GM18868 (cell line): ENCODE measurements at regions not wholly inside any gene's neighbourhood (a gene's known extent, or its start where the extent isn't known, plus 50 kb on each side); places are given as distances from the start of the nearest gene placed in this dataset.
"Not testable (repeated sequence)": the region's sequence is repeated elsewhere in the genome, so short reads cannot be mapped to it uniquely, and the experiment has no call there.

Experiments
- ATAC-seq: cut with Tn5 transposase; IDR thresholded peaks from one replicate; pipeline ENCODE4 v1.9.1; 2021; ENCODE audit warnings: mild to moderate bottlenecking, moderate library complexity; ENCODE audit not compliant: unreplicated experiment

DNA sequence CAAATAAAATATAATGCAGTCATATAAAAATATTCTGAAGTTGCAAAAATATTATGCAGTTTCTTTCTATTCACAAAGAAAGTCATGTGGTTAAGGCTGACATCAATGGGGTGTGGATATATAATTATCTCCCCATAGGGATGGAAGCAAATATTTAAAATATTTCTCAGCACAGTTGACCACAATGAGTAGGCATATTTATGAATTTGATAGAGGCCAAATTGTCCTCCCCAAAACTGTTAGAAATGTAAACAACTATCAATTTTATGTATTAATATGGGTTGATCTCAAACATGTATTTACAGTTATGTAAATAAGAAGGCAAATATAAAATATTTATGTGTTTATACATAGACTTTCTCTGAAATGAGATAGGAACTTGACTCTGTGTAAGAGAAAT lies 246.0 kb upstream of the CBLB start:
- ATAC-seq: no peak

DNA sequence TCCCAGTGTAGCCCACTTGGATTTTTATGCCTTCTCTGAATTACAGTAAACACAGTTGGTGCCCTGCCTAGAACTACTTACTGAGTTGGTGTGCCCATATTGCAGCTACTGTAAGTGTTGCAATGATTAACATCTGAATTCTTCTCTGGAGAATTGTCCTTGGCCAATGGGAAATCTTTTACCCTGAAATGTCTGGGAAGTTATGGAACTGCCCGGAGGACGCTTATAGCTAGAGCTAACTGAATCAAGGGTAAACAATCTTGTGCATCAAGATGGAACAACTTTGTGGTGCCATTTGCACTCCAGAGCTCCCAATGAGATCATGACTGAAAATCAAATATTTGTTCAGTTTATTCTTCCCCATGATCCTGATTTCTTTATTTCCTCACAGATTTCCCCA lies 246.7 kb upstream of the CBLB start:
- ATAC-seq: no peak

DNA sequence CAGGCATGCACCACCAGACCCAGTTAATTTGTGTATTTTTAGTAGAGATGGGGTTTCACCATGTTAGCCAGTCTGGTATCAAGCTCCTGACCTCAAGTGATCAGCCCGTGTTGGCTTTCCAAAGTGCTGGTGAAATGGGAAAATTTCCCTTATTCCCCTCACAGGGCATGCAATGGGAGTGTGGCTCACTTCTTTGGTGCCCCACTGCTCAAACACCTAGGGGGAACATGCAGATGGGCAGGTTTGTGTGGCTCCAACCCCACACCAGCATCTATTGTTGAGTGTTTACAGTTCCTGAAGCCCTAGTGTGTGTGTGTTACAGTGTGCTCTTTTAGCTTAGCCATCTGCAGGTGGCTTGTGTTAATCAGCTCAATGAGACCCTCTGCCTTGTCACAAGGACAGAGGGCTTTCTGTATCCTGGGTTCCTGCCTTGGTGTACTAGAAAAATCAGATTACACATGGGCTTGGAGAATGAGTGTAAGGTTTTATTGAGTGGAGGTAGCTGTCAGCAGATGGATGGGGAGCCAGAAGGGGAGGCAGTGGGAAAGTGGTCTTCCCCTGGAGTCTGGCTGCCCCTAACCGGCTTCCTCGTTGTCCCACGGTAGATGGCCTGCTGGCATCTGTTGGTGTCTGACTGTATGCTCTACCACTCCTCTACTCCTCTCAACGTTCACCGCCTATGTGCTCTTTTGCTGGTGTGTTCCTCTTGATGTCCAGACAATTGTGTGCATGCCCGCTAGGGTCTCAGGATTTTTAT lies 248.1 kb upstream of the CBLB start:
- ATAC-seq: no peak

DNA sequence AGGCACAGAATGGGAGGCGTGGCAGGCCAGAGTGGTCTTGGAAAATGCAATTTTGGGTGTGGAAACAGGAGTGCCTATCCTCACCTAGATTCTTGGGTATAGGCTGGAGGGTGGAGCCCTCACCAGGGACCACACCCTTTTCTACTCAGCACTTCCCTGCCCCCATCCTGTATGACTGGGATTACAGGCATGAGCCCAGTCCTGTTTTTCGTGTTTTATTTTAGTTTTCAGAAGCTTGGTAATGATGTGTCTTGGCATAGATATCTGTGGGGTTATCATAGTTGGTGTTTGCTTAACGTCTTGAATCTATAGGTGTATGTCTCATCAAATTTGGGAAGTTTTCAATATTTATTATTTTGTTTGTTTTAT lies 248.7 kb upstream of the CBLB start:
- no peak for ATAC-seq

DNA sequence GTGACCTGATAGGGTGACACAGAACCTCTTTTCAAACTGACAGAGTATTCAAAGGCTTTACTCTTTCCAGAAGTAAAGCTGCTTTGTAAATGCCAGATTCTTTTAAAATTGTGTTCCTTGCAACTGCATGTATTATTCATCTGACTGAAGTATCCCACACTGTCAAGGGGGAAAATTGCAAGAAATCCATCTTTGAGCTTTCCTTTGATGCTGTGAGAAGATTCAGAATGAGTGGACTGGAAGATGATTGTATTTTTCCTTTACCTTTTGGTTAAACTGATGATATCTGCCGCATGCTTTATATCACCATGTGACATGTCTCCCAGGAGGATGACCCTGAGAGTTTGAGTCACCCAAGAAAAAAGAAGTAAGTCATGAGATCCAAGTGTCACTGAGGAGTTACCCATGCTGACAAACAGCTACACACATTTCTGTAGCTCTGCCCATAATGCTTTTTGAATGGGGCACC lies 250.8 kb upstream of the CBLB start:
- ATAC-seq: no peak

DNA sequence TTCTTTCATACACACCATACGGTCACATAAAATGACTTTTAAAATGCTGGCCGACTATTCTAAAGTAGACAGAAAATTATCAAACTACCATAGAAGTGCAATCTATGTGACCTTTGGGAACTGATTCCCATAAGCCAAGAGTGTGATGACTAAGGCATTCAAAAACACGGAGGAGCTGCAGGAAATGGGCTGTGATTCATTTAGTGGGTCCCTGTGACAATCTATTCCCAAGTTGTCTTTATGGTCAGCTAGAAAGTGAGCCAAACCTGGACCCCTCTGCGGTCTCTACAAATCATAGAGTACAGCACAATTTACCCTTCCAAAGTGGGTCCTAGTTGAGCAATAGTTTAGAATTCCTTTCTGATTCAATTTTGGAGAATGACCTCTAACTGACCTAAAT lies 251.5 kb upstream of the CBLB start:
- ATAC-seq: no peak

DNA sequence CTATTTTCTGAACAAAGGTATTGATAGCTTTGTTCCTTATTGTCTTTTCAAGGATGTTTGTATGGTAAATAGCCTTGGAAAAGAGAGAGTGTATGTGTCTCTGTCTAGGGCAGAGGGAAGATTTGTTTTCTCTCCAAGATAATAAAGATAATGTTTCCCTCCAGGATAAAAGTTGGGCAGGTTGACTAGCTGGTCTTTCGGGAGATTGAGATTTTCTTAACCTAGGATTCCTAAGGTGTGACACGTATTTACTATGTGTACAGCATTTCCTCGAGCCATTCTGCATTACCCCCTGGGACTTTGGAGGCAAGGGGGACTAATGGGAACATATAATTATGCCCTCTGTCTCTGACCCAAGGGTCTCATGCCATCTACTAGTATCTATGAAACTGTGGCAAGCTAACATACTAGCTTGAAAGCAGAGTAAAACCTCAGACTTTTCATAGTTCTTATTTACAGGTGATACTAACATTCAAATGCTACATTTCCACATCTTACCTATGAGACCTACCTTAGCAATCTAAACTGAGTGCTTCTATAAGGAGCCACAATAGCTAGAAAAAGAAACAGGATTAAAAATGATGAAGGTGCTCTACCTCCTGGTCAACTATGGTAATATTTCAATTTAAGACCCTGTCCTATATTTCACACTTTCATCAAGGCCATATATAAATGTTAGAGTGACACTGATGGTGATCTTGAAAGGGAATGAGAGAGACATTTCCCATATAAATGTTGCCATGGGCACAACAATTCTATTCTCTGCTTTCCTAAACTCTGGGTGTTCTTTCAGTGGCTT lies 252.9 kb upstream of the CBLB start:
- no peak for ATAC-seq

DNA sequence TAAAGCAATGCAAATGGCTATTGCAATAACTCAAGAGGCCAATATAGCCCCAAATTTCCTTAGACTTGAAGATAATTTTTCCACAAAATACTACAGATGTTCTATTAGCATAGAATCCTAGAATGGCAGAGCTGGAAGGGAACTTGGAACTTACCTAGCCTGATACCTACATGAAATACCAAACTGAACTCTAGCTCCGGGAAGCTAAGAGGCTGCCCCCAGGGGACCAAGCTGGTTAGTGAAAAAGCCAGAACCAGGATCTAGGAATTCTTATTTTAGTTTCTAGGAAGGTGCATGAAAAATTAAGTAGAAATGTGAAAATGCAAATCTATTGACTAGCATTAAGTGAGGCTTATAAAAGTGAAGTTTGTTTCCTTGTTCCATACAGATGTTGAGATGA lies 256.0 kb upstream of the CBLB start:
- no peak for ATAC-seq

DNA sequence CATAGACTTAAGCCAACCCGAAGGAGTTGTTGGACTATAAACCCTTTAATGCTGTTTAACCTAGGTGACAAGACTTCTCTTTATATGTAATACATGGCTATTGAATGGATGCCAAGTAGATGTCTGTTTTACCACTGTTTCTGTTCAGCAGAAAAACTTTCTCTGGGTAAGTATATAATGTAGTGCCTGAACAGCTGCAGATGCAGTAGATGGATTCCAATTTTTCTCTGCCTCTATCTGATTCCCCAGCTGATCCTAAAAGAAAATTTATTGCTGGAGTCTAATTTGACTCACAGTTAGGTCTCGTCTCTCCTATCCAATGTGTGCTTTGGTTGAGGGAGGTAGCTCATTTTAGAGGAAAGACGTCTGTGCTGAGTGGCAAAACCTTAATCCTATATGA lies 256.5 kb upstream of the CBLB start:
- ATAC-seq: no peak

DNA sequence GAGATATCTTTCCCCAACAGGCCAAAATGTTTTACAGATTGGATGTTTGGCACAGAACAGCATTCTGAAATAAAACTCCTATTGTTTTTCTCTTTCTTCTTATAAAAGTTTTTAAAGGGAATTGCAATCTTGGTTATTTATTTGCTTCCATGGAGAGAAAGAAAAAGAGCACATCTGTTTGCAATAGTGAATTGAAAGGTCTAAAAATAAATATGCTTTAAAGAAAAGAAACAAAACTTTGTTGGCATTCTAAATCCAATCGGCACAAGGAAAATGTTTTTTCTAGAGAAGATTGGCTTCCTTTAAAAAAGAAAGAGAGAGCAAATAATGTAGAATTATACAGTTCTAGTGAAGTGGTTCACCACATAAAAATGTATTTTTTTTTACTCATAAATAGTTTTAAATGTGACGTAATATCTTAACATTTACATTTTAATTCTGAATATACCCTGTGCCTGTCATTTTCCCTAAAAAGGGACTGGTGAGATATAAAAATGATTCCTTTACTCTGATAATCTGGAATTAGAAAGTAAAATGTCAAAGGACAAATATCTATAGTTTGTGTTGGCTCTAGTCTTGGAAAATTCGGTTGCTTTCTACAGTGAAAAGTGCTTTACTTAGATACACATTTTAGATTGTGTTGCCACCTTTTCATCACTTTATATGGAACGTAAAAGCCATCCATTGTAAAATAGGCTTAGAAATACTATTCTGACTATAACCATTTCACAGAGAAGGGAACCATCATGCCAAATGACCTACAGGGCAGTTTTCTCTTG lies 257.4 kb upstream of the CBLB start:
- ATAC-seq: no peak

DNA sequence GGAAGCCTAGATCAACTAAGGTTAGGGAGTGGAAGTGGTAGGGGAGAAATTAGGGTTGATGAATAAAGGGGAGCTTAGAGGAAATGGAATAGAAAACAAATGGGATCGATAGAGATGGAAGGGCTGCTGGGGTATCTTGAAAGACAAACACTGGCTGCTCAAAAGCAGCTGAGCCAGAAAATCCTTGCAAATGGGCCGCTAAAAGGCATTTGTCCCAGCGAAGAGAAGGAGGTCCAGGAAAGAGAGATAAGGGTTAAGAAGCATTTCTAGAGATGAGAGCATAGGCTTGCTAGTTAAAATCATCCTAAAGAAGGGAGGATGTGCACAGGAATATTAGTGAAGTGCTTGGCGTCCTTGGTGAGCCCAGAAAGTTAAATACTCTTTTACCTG lies 258.0 kb upstream of the CBLB start:
- no peak for ATAC-seq

DNA sequence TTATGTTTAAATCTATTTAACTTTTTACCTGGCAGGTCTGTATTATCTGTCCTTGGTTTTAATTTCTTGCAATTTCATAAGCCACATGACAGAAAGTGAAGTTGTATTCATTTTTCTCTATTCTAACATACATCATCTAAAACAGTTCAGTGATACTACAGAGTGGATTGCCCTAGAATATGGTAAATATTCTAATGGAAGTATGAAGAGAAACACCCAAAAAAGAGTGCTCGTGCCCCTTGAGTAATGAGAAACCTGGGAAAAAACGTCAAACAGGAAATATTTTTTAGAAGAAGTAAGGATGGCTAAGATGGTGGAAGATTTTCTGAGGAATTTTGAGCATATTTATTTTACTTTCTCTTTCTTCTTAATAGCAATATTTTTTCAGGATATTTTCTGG lies 261.1 kb upstream of the CBLB start:
- no peak for ATAC-seq

DNA sequence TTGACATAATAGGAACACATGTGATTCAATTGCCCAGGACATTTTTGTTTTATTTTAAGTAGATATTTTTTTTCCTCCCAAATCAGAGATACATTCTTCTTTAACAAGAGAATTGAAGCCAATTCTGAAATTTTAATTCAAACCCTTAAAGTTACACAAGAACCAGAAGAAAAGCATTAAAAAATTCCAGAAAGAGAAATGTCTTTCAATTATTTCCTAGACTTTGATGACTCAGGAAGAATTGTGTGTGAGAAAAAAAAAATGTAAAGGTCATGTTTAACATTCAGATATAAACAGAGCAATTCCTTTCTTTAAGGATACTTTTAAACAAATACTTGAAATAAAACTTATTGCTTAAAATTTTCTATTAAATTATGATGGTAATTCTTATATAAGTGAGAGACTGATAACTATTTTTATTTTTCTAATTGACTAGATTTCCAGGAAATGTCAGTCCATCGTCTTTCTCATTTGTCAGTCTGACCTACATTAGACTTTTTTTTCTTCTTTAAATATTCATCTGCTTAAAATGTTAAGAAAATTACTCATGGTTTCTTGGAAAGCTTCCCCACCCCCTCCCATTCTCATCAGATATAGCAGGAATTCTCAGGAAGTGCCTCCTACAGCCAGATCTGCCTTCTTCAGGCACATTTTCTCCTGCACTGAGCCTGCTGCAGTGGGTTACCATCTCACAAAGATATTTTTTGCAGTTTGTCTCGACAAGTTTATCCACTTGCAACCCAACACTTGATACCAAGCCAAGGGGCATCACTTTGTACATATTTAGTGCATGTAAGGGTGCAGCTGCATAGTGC lies 261.8 kb upstream of the CBLB start:
- no peak for ATAC-seq

DNA sequence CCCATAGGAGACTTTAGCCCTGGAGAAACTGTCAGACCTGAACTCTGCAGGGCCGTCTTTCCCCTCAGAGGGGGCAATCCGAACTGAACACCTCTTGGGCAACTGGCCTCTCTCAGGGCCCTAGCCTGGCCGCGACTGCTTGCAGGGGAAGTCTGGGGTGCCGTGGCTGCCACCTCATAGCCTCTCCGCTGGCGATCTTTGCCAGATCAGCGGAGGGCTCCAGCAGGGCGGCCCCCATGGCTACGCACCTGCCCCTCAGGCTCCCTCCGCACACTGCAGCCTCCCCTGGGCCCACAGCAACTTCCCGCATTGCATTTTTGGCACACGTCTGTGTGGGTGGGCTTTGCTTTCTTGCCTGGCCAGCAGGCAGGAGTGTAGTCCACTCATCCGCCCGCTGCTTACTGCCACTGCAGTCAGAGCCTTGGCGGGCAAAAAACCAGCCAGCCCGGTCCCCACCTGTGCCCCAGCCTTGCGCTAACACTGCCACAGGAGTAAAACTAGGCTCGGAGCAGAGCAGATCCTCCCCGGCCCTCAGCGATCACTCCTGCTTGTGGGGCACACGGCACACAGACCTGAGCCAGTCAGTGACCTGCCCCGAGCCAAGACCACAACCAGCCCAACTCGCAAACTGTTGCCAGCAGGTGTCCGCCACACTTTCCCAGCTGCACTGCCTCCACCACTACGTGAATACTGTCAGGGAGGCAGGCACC lies 266.8 kb upstream of the CBLB start:
- ATAC-seq: no peak

DNA sequence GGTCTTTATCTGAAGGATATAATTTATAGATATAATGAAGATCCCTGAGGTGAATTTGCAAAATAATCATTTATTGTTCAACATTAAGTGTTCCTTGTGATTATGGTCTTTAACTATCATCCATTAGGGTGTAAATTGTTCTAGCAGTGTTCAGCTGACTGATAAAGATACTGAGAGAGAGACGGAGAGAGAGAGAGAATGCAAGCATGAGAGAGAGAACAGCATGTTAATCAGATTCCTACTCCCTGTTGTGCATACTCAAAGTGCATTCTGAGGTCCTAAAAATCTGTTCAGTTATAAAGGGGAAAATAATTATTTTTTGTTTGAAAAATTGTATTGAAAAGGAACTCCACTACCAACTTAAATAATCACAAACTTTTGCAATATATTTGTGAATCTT lies 271.0 kb upstream of the CBLB start:
- no peak for ATAC-seq

DNA sequence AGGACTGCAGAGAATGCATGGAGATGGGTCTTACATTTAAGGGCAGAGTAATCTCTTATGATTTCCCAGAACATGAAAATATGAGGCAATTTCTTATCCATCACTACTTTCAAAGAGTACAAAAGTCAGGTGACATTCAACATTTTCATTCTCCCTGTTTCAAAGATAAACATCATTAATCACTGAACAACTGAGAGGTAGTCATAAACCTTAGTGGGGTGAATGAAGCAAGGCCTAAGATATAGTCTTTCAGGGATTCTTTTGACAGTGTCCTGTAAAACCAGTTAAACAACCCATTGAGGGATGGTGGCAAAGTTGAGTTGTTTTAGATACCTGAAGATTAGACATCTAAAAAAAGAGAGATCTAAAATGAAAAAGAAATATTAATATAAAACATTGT lies 271.6 kb upstream of the CBLB start:
- ATAC-seq: no peak

DNA sequence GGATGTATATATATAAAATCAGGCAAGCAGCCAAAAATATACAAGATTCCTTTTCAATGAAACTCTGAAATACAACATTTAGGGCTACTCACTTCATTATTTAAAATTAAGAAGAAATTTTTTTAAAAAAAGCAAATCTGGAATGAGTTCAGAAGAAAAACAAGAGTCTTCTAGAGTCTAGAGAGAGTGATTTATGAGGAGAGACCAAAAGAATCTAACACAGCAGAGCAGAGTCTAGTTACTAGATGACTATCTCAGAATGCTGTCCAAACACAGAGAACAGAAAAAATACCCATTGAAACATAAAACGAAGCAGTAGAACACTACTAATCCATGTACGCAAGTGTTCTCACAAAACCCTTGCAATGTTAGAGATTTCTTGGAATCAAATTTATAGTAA lies 275.2 kb upstream of the CBLB start:
- no peak for ATAC-seq

DNA sequence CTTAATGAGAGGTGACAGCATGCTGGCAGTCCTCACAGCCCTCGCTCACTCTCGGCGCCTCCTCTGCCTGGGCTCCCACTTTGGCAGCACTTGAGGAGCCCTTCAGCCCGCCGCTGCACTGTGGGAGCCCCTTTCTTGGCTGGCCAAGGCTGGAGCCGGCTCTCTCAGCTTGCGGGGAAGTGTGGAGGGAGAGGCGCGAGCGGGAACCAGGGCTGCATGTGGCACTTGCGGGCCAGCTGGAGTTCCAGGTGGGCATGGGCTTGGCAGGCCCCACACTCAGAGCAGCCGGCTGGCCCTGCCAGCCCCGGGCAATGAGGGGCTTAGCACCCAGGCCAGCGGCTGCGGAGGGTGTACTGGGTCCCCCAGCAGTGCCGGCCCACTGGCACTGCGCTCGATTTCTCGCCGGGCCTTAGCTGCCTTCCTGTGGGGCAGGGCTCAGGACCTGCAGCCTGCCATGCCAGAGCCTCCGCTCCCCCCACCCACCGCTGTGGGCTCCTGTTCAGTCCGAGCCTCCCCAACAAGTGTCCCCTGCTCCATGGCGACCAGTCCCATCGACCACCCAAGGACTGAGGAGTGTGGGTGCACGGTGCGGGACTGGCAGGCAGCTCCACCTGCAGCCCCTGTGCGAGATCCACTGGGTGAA lies 279.7 kb upstream of the CBLB start:
- not testable (repeated sequence) for ATAC-seq

DNA sequence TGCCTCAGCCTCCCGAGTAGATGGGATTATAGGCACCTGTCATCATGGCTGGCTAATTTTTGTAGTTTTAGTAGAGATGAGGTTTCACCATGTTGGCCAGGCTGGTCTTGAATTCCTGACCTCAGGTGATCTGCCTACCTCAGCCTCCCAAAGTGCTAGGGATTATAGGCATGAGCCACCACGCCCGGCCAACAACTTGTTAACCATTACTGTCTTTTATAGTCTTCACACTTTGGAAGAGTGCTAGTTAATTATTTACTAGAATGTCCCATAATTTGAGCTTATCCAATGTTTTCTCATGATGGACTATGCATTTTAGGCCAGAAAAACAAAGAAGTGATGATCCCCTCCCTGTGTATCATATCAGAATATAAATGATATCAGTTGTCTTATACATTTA lies 288.6 kb upstream of the CBLB start:
- ATAC-seq: no peak

DNA sequence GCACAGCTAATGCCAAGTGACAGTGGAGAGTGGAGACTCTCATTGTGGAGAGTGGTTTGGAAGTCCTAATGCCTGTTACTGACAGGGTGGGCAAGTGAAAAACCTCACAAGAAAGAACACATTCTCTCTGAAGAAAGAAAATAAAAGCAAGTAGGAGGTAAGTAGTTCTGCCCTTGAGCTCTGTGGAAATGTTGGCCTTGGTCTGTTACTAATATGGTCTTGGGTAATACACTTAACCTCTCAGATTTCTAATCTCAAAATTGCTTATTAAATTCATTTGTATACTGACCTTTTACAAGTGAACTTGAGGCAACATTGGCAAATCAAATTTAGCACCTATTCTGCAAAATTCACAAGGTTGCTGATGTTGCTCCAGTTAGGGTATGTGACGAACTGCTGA lies 291.6 kb upstream of the CBLB start:
- ATAC-seq: no peak
